Upper lobe of left lung (tissue), 6 donors: ENCODE measurements at regions not wholly inside any gene's neighbourhood (a gene's known extent, or its start where the extent isn't known, plus 50 kb on each side); places are given as distances from the start of the nearest gene placed in this dataset.

Experiments
- ATAC-seq, 2 donors: fragments of 200-7000 bp; cut with Tn5 transposase; one replicate each; pipeline ENCODE4 v1.9.1; 2022; ENCODE audit warnings: mild to moderate bottlenecking in 2 of 2, moderate library complexity in 2 of 2; ENCODE audit not compliant: low FRiP score in 2 of 2
- DNase-seq, 2 donors: peaks; one replicate each; pipeline ENCODE4 v3.0.0-alpha.2; 2019 to 2020
- H3K27ac ChIP-seq, 4 donors: fragments of 200-600 bp; sonication (generic); one replicate each; pipeline ENCODE4 v1.5.1; 2016 to 2019
- H3K27me3 ChIP-seq, 4 donors: fragments of 200-600 bp; sonication (generic); one replicate each; pipeline ENCODE4 v1.5.1; 2017 to 2019
- H3K36me3 ChIP-seq, 4 donors: fragments of 200-600 bp; sonication (generic); one replicate each; pipeline ENCODE4 v1.5.1; 2016 to 2019
- H3K4me1 ChIP-seq, 4 donors: fragments of 200-600 bp; sonication (generic); one replicate each; pipeline ENCODE4 v1.5.1; 2018 to 2019
- H3K4me3 ChIP-seq, 4 donors: fragments of 200-600 bp; sonication (generic); one replicate each; pipeline ENCODE4 v1.5.1; 2017 to 2019; ENCODE audit warnings: mild to moderate bottlenecking in 2 of 4, moderate library complexity in 1 of 4
- H3K9me3 ChIP-seq, 4 donors: fragments of 200-600 bp; sonication (generic); one replicate each; pipeline ENCODE4 v1.5.1; 2018 to 2019
- EP300 ChIP-seq, 4 donors: sonication (generic); formaldehyde crosslinking; IDR thresholded peaks; one replicate each; pipeline ENCODE4 v1.5.1; 2017; ENCODE audit warnings: antibody characterized with exemption in 4 of 4, control low read depth in 2 of 4
- POLR2A ChIP-seq, 4 donors: fragments of 450-650 bp; IDR thresholded peaks; one replicate each; pipeline ENCODE4 v1.5.1; 2016 to 2017; ENCODE audit warnings: antibody characterized with exemption in 4 of 4, mild to moderate bottlenecking in 2 of 4
- POLR2AphosphoS5 ChIP-seq, 2 donors: sonication (generic); formaldehyde crosslinking; IDR thresholded peaks; one replicate each; pipeline ENCODE4 v1.5.1; 2017; ENCODE audit warnings: antibody characterized with exemption in 2 of 2
- WGBS, 2 donors: methylation state at CpG; one replicate each; pipeline ENCODE4 v1.1.5; 2017 to 2018; 5-methylcytosine and 5-hydroxymethylcytosine counted together
- TF ChIP-seq, protein P1 (sequence below), 6 experiments: fragments of 450-650 bp in 4 of 6; fragments of 200-600 bp in 2 of 6; sonication (generic) in 2 of 6; IDR thresholded peaks; one replicate each; pipeline ENCODE4 v1.5.1; 2016 to 2019; ENCODE audit warnings: antibody characterized with exemption in 6 of 6
- donor health status: DM: no; HTN: no; CAD: no; lungs with moderate emphysema.
- donor health status: DM: no; HTN: yes; CAD: no; lungs with severe emphysema.

DNA sequence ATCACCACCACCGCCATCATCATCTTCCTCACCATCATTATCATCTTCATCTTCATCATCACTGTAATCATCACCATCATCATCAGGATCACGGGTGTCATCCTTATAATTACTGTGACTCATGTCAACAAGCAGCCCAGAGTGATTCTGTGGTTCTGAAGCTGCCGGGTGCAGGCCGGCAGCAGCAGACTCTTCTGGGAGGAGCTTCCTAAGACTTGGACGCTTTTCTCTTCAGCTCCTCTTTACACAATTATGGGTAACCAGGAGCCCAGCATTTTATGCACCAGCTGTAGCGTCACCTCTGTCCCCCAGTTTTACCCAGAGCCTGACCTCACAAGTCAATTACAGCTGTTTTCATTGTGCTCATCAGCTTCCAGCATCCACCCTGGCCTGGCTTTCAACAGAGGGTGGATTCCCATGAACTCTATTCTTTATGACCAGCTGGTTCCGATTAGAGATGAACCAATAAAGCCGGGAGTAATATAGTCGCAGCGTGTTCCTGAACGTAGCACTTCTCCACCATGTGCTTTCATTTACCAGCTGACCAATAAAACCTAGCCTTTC is 275.8 kb downstream of the FOXL1 start:
- DNase-seq (no peak), ATAC-seq (peak in 1 of 2 donors; percentile 77)
- TF ChIP-seq EP300 (IDR thresholded peaks at IDR 0.05) (no peak), POLR2A (IDR thresholded peaks at IDR 0.05) (no peak), POLR2AphosphoS5 (IDR thresholded peaks at IDR 0.05) (no peak)
- TF ChIP-seq, protein P1, sequence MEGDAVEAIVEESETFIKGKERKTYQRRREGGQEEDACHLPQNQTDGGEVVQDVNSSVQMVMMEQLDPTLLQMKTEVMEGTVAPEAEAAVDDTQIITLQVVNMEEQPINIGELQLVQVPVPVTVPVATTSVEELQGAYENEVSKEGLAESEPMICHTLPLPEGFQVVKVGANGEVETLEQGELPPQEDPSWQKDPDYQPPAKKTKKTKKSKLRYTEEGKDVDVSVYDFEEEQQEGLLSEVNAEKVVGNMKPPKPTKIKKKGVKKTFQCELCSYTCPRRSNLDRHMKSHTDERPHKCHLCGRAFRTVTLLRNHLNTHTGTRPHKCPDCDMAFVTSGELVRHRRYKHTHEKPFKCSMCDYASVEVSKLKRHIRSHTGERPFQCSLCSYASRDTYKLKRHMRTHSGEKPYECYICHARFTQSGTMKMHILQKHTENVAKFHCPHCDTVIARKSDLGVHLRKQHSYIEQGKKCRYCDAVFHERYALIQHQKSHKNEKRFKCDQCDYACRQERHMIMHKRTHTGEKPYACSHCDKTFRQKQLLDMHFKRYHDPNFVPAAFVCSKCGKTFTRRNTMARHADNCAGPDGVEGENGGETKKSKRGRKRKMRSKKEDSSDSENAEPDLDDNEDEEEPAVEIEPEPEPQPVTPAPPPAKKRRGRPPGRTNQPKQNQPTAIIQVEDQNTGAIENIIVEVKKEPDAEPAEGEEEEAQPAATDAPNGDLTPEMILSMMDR (IDR thresholded peaks at IDR 0.05), result no peak
- no peak overlapping the region for H3K4me3 ChIP-seq
- no peaks in the 10 kb centered on the region for H3K9me3 ChIP-seq
- 74 to 82% methylated on average over 11 of the region's 11 CpGs for WGBS, 2 donors
- H3K4me1 ChIP-seq, result no peaks in the 10 kb centered on the region
- no peaks in the 10 kb centered on the region for H3K27me3 ChIP-seq
- no peaks in the 10 kb centered on the region for H3K36me3 ChIP-seq
- H3K27ac ChIP-seq, result no peak overlapping the region

GRCh38 chr16:86854626-86855294 is 276.4 kb downstream of the FOXL1 start:
- Histone ChIP-seq H3K4me3 (no peak overlapping the region), H3K27ac (no peak overlapping the region), H3K36me3 (no peaks in the 10 kb centered on the region), H3K27me3 (no peaks in the 10 kb centered on the region), H3K9me3 (no peaks in the 10 kb centered on the region), H3K4me1 (no peaks in the 10 kb centered on the region)
- DNase-seq, result no peak
- TF ChIP-seq, protein P1 (IDR thresholded peaks at IDR 0.05), result no peak
- TF ChIP-seq POLR2A (IDR thresholded peaks at IDR 0.05), result no peak
- TF ChIP-seq POLR2AphosphoS5 (IDR thresholded peaks at IDR 0.05), result no peak
- no peak for TF ChIP-seq EP300 (IDR thresholded peaks at IDR 0.05)
- WGBS, 2 donors, result 57 to 64% methylated on average over 7 of the region's 7 CpGs
- no peak for ATAC-seq

- H3K27ac ChIP-seq, result no peak overlapping the region
- DNase-seq (no peak), ATAC-seq (peak in 1 of 2 donors; percentile 62)
- H3K36me3 ChIP-seq, result no peaks in the 10 kb centered on the region
- 69 to 90% methylated on average over 9 to 14 of the region's 15 CpGs for whole genome bisulfite sequencing, 2 donors
- no peaks in the 10 kb centered on the region for H3K27me3 ChIP-seq
- TF ChIP-seq, protein P1 (IDR thresholded peaks at IDR 0.05), result no peak
- TF ChIP-seq POLR2A (IDR thresholded peaks at IDR 0.05), result no peak
- no peak for TF ChIP-seq POLR2AphosphoS5 (IDR thresholded peaks at IDR 0.05)
- no peak for TF ChIP-seq EP300 (IDR thresholded peaks at IDR 0.05)
- H3K4me3 ChIP-seq, result no peak overlapping the region
- no peaks in the 10 kb centered on the region for H3K4me1 ChIP-seq
- H3K9me3 ChIP-seq, result no peaks in the 10 kb centered on the region
Observed at GRCh38 chr16:86856946-86857586, 278.7 kb downstream of the FOXL1 start.

DNA sequence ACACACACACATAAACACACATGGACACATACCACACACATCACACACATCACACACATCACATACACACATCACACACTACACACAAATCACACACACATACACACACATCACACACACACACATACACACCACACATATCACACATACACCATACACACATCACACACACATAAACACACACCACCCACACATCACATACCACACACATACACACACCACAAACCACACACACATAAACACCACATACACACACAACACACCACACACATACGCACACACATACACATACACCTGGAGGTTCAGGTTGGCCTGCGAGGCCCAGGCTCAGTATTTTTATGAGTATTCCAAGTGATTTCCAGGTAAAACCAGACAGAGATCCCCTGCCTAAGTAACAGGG is 279.5 kb downstream of the FOXL1 start:
- TF ChIP-seq, protein P1 (IDR thresholded peaks at IDR 0.05), result no peak
- no peak for TF ChIP-seq EP300 (IDR thresholded peaks at IDR 0.05)
- TF ChIP-seq POLR2AphosphoS5 (IDR thresholded peaks at IDR 0.05), result no peak
- TF ChIP-seq POLR2A (IDR thresholded peaks at IDR 0.05), result no peak
- no peak for ATAC-seq
- H3K36me3 ChIP-seq, result no peaks in the 10 kb centered on the region
- WGBS, 2 donors, result 93 to 100% methylated on average over 1 to 2 of the region's 2 CpGs
- H3K4me3 ChIP-seq, result no peak overlapping the region
- DNase-seq, result no peak
- no peaks in the 10 kb centered on the region for H3K27me3 ChIP-seq
- H3K27ac ChIP-seq, result no peak overlapping the region
- H3K9me3 ChIP-seq, result no peaks in the 10 kb centered on the region
- H3K4me1 ChIP-seq, result no peaks in the 10 kb centered on the region
